Muscle layer of duodenum (tissue), 2 donors: ENCODE measurements at regions not wholly inside any gene's neighbourhood (a gene's known extent, or its start where the extent isn't known, plus 50 kb on each side); places are given as distances from the start of the nearest gene placed in this dataset.

ENCODE experiments used
- H3K27ac ChIP-seq: one replicate; pipeline ENCODE4 v1.7.0; 2013; ENCODE audit warnings: mild to moderate bottlenecking, low read length
- H3K27me3 ChIP-seq: one replicate; pipeline ENCODE4 v1.7.0; 2013; ENCODE audit warnings: low read depth, mild to moderate bottlenecking, control low read depth, low read length
- H3K36me3 ChIP-seq, 2 donors: one replicate each; pipeline ENCODE4 v1.7.0; 2013; ENCODE audit warnings: low read length in 2 of 2, control low read depth in 1 of 2, mild to moderate bottlenecking in 1 of 2; ENCODE audit not compliant: insufficient read depth in 2 of 2, control insufficient read depth in 1 of 2
- H3K4me1 ChIP-seq, 2 donors: one replicate each; pipeline ENCODE4 v1.7.0; 2013; ENCODE audit warnings: low read length in 2 of 2, mild to moderate bottlenecking in 2 of 2, control low read depth in 1 of 2, moderate library complexity in 1 of 2; ENCODE audit not compliant: insufficient read depth in 2 of 2, control insufficient read depth in 1 of 2
- H3K4me3 ChIP-seq, 2 donors: one replicate each; pipeline ENCODE4 v1.7.0; 2013; ENCODE audit warnings: low read length in 2 of 2, low read depth in 1 of 2, mild to moderate bottlenecking in 1 of 2
- H3K9me3 ChIP-seq, 2 donors: one replicate each; pipeline ENCODE4 v1.7.0; 2013; ENCODE audit warnings: low read length in 2 of 2, control low read depth in 1 of 2, mild to moderate bottlenecking in 1 of 2; ENCODE audit not compliant: control insufficient read depth in 1 of 2
- donor health status: healthy.

DNA sequence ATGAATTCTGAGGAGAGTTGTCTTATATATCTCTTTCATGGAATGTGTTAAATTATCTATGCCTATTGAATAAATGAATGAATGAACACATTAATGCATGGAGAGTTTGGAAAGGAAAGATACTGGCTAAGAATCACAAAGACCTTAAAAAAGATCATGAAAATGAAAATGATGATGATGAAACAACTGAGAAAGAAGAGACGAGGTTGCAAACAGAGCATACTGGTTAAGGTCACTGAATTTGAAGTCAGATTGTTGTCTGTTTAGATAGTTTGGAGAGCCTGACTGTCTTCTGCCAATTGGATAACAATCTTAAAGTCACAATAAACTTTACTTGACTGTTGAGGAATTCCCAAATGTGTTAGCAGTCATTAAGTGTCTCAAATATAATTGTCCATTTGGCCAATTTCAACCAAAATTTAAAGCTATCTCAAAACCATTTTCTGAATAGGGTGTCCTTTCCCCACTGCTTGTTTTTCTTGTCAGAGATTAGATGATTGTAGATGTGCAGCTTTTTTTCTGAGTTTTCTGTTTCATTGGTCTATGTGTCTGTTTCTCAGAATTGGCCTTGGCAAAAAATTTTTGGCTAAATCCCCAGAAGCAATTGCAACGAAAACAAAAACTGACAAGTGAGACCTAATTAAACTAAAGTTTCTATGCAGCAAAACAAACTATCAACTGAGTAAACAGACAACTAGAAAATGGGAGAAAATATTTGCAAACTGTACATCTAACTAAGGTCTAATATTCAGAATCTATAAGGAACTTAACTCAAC is 132.2 kb downstream of the PTGER3 start:
- no peak overlapping the region for H3K4me3 ChIP-seq
- no peaks in the 10 kb centered on the region for H3K36me3 ChIP-seq
- H3K4me1 ChIP-seq: no peaks in the 10 kb centered on the region
- no peaks in the 10 kb centered on the region for H3K27me3 ChIP-seq
- H3K27ac ChIP-seq: no peak overlapping the region
- no peaks in the 10 kb centered on the region for H3K9me3 ChIP-seq

GRCh38 chr1:70916034-70916427 is 131.6 kb downstream of the PTGER3 start:
- Histone ChIP-seq H3K27me3 (no peaks in the 10 kb centered on the region), H3K4me3 (no peak overlapping the region), H3K27ac (no peak overlapping the region), H3K4me1 (no peaks in the 10 kb centered on the region), H3K36me3 (no peaks in the 10 kb centered on the region), H3K9me3 (no peaks in the 10 kb centered on the region)

DNA sequence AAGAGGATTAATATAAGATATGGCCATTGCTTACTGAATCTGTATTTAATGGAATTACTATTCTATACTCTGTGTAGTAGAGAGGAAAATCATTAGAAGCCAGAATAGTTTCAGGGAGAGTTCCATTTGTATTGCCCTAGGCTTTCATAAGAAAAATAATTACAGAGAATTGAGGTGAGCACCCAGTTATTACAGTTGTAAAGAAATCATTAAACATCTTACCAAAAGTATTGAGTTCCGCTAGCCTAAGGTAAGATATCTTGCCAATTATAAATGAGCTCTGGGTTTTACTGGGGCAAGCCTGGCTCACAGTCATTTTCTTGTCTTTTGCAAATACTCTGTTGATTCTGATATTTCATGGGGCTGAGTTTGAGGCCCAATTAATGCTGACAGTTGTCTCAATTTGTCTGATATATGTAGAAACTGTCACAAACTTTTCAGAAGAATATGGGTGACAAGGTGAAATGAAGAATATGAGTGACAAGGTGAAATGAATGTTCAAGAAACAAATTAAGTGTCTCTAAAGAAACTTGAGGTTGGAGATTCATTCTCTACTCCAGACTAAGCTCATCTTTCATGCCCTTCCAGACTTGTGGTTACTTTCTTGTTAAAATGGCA is 127.8 kb downstream of the PTGER3 start:
- H3K4me3 ChIP-seq: no peak overlapping the region
- H3K9me3 ChIP-seq: no peaks in the 10 kb centered on the region
- H3K4me1 ChIP-seq: no peaks in the 10 kb centered on the region
- no peaks in the 10 kb centered on the region for H3K27me3 ChIP-seq
- H3K27ac ChIP-seq: no peak overlapping the region
- no peaks in the 10 kb centered on the region for H3K36me3 ChIP-seq
